NCI-H226 (cell line): ENCODE measurements at regions not wholly inside any gene's neighbourhood (a gene's known extent, or its start where the extent isn't known, plus 50 kb on each side); places are given as distances from the start of the nearest gene placed in this dataset.
A peak's percentile ranks its signal among the peaks of the same experiment; 100 is the strongest.

Experiments
- DNase-seq: peaks from one replicate; pipeline ENCODE4 v3.0.0-alpha.2; 2015

- no peak for DNase-seq
Observed at GRCh38 chr3:166177130-166177529, 339.9 kb upstream of the BCHE start.

DNA sequence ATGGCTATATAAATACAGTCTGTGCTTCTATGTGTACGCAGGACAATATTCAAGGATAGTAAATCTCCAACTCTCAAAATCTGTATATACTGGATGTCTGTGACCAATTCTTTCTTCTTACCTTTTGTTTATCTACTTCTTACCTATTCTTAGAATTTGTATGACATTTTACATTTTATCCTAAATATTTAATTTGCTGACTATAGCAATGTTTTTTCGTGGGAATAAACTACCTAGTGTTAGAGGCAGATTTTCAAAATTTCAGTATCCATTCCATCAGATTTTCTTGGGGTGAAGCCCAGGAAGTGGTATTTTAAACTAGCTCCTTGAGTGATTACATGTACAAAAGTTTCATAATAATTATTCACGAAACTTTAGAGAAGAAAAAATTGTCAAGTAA, 334.5 kb upstream of the BCHE start:
- no peak for DNase-seq

GRCh38 chr3:166169681-166170080, 332.5 kb upstream of the BCHE start:
- no peak for DNase-seq

- DNase-seq: no peak
Observed at GRCh38 chr3:166127969-166128368, 290.7 kb upstream of the BCHE start.

DNA sequence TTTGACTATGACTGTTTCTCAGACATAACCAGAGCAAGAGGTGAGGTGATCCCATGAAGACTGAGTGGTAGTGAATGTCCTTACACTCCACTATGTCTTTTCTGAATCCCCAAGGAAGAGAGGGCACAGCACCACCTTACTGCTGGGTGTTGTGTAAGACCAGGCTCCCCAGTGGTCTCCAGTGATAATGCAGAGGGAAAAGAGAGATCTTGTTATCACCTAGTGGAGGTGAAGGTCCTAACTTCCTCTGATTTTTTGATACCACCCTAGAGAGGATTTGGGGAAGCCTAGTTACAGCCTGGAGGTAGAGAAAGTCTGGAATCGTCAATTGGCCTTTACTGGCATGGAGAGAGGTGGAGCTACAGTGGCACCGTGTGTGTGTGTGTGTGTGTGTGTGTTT, 288.0 kb upstream of the BCHE start:
- no peak for DNase-seq

DNA sequence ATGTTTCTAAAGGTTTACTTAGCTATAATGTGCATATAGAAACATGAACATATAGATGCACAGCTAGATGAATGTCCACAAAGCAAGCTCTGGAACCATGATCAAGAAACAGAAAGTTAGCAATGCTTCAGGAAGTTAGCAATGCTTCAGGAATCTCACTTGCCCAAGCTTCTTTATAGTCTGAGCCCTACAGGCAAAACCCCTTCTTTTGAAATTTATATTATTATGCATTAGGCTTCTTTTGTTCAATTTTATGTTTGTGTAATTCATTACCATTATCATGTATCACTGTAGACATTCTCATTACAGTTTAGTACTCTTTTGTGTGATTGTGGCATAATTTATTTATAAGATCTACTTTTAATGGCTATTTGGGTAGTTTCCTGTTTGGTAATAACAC, 286.4 kb upstream of the BCHE start:
- peak; percentile 12 for DNase-seq

DNA sequence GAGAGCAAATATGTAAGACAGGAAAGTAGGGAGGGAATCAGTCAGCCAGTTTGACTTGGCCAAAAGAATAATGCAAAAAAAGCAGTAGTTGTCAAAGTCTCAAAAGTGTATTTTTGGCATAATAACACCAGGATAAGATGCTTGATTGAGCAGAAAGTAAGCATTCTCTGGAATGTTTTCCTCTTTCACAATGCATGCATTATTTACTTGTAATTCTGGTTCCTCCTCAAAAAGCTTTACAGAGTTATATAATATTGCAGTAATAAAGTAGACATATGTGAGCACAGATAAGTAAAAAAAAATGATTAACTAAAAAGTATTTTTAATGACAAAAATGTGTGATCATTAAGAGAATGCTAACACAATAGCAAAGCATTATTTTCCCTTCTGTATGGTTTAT, 285.9 kb upstream of the BCHE start:
- no peak for DNase-seq

DNA sequence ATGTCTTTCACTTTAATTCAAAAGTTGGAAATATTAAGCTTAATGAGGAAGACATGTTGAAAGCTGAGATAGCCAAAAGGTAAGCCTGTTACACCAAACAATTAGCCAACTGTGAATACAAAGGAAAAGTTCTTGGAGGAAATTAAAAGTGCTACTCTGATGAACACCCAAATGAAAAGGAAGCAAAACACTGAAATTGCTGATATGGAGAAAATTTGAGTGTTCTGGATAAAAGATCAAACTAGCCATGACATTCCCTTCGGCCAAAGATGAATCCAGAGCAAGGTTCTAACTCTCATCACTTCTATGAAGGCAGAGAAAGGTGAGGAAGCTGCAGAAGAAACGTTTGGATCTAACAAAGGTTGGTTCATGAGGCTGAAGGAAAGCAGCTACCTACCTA, 280.8 kb upstream of the BCHE start:
- DNase-seq: no peak

DNA sequence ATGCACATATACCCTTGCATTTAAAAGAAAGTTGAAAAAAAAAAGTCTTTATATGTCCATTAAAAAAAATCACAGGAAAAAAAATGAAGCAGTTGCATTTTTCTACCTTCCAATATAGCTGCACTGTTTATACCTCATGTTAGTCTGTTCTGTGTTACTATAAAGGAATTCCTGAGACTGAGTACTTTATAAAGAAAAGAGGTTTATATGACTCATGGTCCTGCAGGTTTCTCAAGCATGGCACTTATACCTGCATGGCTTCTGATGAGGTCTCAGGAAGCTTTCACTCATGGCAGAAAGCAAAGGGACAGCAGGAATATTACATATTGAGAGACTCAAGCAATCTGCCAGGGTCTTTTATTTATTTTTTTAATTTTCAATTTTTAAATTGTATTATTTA, 277.2 kb upstream of the BCHE start:
- no peak for DNase-seq

DNA sequence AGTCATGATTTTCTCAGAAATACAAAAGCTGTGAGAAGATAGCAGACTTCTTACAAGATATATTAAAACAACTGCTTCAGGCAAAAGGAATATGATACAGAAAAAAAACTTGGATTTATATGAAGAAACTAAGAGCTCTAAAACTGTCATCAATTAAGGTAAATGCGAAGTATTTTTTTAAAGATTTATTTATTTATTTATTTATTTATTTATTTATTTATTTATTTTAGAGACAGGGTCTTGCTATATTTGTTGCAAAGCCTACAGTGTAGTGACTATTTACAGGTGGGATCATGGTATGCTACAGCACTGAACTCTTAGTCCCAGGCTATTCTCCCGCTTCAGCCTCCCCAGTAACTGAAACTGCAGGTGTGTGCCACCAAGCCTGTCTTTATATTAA, 274.3 kb upstream of the BCHE start:
- no peak for DNase-seq

DNA sequence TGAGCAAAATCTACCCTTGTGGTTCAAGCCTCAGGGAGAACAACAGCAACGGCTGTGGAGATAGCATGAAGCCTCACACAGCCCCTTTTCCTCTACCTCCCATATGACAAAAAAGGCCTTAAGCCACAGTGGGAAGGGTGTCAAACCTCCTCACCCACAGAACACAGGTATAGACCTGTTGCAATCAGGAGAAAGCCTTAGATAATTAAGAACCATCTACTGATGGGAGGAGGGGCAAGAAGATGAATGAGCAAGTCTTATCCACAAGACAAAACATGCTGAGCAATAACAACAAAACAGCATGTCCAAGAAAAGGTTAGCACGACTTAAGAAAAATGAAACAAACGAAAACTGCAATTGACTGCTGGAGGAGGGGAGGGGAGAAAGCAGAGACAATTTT, 272.9 kb upstream of the BCHE start:
- no peak for DNase-seq

DNA sequence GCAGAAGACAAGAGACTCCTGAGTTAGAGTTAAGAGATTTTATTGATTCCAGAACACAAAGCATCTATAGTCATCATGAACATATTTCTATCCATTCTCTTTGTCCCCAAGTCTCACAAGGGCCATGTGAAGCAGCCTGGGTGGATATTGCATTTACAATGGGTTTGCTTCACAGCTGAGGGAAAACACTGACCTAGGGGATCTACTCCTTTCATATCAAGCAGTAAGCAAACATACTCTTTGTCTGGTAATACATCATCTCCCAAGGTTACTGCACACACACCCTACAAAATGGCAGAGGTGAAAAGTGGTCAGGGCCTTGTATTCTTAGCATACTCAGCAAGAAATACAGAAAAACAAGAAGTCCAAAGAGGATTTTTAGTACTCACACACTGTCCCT, 267.7 kb upstream of the BCHE start:
- DNase-seq: no peak

GRCh38 chr3:166100730-166101129, 263.5 kb upstream of the BCHE start:
- peak; percentile 46 for DNase-seq

GRCh38 chr3:166089575-166089974, 252.4 kb upstream of the BCHE start:
- DNase-seq: no peak

- DNase-seq: no peak
Observed at GRCh38 chr3:166085164-166085856, 248.1 kb upstream of the BCHE start.

DNA sequence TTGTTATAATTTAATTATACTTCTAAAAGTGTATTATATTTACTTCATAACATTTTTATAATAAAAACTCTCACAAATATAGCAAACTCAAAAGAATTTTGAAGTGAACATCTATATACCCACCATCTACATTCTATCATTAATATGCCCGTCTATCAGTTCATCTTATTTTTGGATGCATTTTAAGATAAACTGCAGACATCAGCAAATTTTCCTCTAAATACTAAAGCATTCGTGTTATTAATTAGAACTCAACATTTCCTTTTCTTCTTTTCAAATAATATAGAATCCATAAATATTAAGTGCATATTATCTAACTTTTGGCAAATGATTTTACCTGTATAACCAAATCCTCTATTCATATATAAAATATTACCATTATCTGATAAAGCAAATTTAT, 242.9 kb upstream of the BCHE start:
- no peak for DNase-seq

GRCh38 chr3:166071831-166072230, 234.6 kb upstream of the BCHE start:
- no peak for DNase-seq

- no peak for DNase-seq
Observed at GRCh38 chr3:166064476-166064875, 227.3 kb upstream of the BCHE start.

- DNase-seq: no peak
Observed at GRCh38 chr3:166060789-166061479, 223.7 kb upstream of the BCHE start.

DNA sequence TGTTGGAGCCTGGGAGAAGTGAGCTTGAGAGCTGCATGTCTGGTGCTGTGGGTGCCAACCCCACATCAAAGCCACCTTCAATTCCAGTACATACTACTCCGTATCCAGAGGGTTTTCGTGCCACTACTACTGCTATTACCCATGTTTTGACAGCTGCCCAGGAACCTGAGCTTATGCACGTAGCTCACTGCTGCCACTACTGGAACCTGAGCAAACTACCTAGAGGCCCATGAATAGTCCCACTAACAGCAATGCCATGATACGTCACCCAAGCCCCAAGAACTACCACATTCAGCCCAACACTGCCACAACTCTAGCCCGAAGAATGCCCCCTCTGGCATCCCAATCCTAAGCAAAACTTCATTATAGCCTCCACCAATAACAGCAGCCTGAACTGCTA, 215.2 kb upstream of the BCHE start:
- DNase-seq: no peak

DNA sequence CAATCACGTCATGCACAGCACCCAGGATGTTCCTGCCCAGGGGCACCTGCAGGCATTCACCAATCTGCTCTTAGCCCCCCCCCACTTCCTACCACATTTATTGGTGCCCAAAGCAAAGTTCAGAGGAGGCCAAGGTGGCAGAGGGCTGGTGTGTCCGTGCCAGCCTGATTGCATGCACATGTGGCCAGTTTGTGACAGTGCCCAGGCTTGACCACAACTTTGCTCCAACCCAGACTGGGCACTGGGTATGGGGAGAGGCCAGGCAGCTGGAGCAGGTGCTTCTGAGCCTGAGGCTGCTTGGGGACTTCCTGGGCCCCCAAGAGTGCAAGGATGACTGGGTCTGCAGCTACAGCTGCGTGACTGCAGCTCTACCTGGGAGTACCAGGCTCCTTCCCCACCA, 192.3 kb upstream of the BCHE start:
- no peak for DNase-seq

- no peak for DNase-seq
Observed at GRCh38 chr3:166013073-166013679, 176.0 kb upstream of the BCHE start.

DNA sequence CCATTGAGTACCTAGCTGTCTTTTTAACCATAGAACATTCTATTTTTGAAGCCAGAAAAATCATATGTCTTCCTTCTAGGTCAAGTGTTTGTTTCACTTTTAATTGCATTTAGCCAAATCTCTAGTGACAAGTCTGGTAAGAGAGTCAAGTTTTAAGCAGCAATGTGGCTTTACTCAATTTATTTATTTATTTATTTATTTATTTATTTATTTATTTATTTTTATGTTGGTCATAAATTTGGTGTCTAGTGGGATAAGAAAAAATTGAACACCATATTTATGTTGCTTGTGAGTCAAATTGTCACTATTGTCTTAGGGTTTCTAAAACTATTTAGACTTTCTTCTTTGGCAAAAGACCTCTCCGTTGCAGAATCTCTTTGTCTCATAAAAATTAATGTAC, 174.5 kb upstream of the BCHE start:
- DNase-seq: no peak

DNA sequence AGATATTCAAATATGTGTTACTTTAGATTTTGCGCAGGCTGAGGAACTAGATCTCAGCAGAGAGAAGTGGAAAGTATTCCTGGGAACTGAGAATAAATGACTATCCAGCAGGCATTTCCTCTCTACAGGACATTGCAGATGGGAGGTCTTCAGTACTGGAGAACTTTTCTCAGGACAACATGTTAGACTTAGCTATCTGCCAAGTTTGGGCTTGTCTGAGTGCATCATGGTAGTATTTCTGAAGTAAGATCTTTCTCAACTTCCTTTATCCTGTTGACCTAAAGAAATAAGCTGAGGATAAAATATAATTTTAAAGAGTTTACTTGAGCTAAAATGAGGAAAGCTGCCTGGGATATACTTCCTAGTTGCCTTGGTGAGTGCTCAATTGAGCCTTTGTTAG, 167.9 kb upstream of the BCHE start:
- no peak for DNase-seq

DNA sequence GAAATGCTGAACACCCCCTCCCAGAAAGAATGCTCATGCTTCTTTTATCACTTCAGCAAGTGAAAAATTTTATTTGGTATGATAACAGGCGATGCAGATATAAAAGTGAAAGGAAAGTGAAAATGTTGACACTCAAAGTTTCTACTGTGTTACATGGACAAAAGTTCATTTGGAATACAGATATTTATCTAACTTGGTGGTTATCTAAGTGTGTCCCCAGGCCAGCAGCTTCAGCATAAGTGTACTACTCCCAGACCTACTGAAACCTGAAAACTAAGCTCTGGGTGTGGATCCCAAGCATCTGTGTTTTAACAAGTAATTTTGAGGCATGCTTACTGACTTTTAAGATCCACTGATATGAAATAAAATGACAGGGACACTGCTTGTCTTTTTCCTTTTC, 157.1 kb upstream of the BCHE start:
- no peak for DNase-seq
